Transverse colon (tissue), 4 donors: ENCODE measurements at regions not wholly inside any gene's neighbourhood (a gene's known extent, or its start where the extent isn't known, plus 50 kb on each side); places are given as distances from the start of the nearest gene placed in this dataset.

Source experiments
- DNase-seq: peaks from one replicate; pipeline ENCODE4 v3.0.0-alpha.2; 2019
- H3K27ac ChIP-seq, 4 donors: fragments of 200-600 bp; sonication (generic); 2 replicates each; pipeline ENCODE4 v1.5.1; 2016 to 2018; ENCODE audit warnings: inconsistent platforms in 4 of 4
- H3K27me3 ChIP-seq: fragments of 200-600 bp; sonication (generic); 2 replicates; pipeline ENCODE4 v1.5.1; 2017; ENCODE audit warnings: inconsistent platforms
- H3K36me3 ChIP-seq, 4 donors: fragments of 200-600 bp; sonication (generic); 2 replicates each; pipeline ENCODE4 v1.5.1; 2017 to 2019; ENCODE audit warnings: inconsistent platforms in 4 of 4
- H3K4me1 ChIP-seq, 4 donors: fragments of 200-600 bp; sonication (generic); 2 replicates each; pipeline ENCODE4 v1.5.1; 2017 to 2020; ENCODE audit warnings: inconsistent platforms in 4 of 4
- H3K4me3 ChIP-seq, 4 donors: fragments of 200-600 bp; sonication (generic); 1 replicate in 1 of 4; 2 replicates in 3 of 4; pipeline versions ENCODE4 v1.5.1 to v1.6.1; 2017 to 2019; ENCODE audit warnings: inconsistent platforms in 4 of 4
- H3K9me3 ChIP-seq, 2 donors: fragments of 200-600 bp; sonication (generic); 2 replicates each; pipeline ENCODE4 v1.5.1; 2017 to 2019; ENCODE audit warnings: inconsistent platforms in 2 of 2
- CTCF ChIP-seq, 5 experiments: fragments of 200-600 bp in 3 of 5; fragments of 450-650 bp in 2 of 5; sonication (generic) in 3 of 5; IDR thresholded peaks; 1 replicate in 2 of 5; 2 replicates in 3 of 5; pipeline ENCODE4 v1.5.1; 2016 to 2017; ENCODE audit warnings: antibody characterized with exemption in 5 of 5, inconsistent platforms in 3 of 5, mild to moderate bottlenecking in 2 of 5, moderate library complexity in 1 of 5
- EP300 ChIP-seq: sonication (generic); formaldehyde crosslinking; IDR thresholded peaks from one replicate; pipeline ENCODE4 v1.6.1; 2017; ENCODE audit warnings: antibody characterized with exemption, low read depth
- POLR2A ChIP-seq: fragments of 450-650 bp; IDR thresholded peaks from one replicate; pipeline ENCODE4 v1.6.1; 2016; ENCODE audit warnings: antibody characterized with exemption, mild to moderate bottlenecking, moderate library complexity
- POLR2AphosphoS5 ChIP-seq, 3 donors: sonication (generic); formaldehyde crosslinking; IDR thresholded peaks; one replicate each; pipeline ENCODE4 v1.6.1; 2016; ENCODE audit warnings: antibody characterized with exemption in 3 of 3
- WGBS, 2 donors: methylation state at CpG; one replicate each; pipeline ENCODE4 v1.1.5; 2018; ENCODE audit warnings: low coverage in 1 of 2; 5-methylcytosine and 5-hydroxymethylcytosine counted together
- in situ Hi-C, 4 donors: fragments of 200-750 bp; cut with MboI; loops; one replicate each; pipeline versions ENCODE4 v1.15.0 to v1.15.1; 2017; ENCODE audit warnings: low sequenced_read_pairs in 3 of 4, low pct_ligation_motif_present in 1 of 4, low pct_unique_long_range_greater_than_20kb in 1 of 4
- intact Hi-C: fragments of 100-400 bp; cut with DNase I; formaldehyde crosslinking; loops from one replicate; pipeline ENCODE4 v1.15.1; 2023; ENCODE audit warnings: low total_unique reads

- Histone ChIP-seq H3K27me3 (no peaks in the 10 kb centered on the region), H3K4me1 (no peaks in the 10 kb centered on the region), H3K9me3 (no peaks in the 10 kb centered on the region), H3K36me3 (no peaks in the 10 kb centered on the region), H3K4me3 (no peak overlapping the region), H3K27ac (no peak overlapping the region)
- intact Hi-C loops (no loop called here), in situ Hi-C loops (no loop called here)
- WGBS, 2 donors: 56% methylated on average over 1 of the region's 1 CpG; no CpG with 5 or more reads in 1 of the 2 donors
- no peak for TF ChIP-seq POLR2AphosphoS5 (IDR thresholded peaks at IDR 0.05)
- TF ChIP-seq POLR2A: no peak
- TF ChIP-seq CTCF (IDR thresholded peaks at IDR 0.05): no peak
- no peak for TF ChIP-seq EP300
- no peak for DNase-seq
These were observed 95.1 kb upstream of the GALNTL6 start for GRCh38 chr4:171718069-171718468.

GRCh38 chr4:171717231-171717741 lies 95.9 kb upstream of the GALNTL6 start:
- no peak for TF ChIP-seq EP300
- no peak for TF ChIP-seq POLR2AphosphoS5 (IDR thresholded peaks at IDR 0.05)
- TF ChIP-seq CTCF (IDR thresholded peaks at IDR 0.05): no peak
- no peak for TF ChIP-seq POLR2A
- intact Hi-C loops (no loop called here), in situ Hi-C loops (no loop called here)
- no peaks in the 10 kb centered on the region for H3K4me1 ChIP-seq
- no peak overlapping the region for H3K27ac ChIP-seq
- H3K36me3 ChIP-seq: no peaks in the 10 kb centered on the region
- H3K27me3 ChIP-seq: no peaks in the 10 kb centered on the region
- DNase-seq: no peak
- no peak overlapping the region for H3K4me3 ChIP-seq
- no peaks in the 10 kb centered on the region for H3K9me3 ChIP-seq

GRCh38 chr4:171715973-171716372 lies 97.2 kb upstream of the GALNTL6 start:
- H3K27ac ChIP-seq: no peak overlapping the region

GRCh38 chr4:171714791-171715454 lies 98.3 kb upstream of the GALNTL6 start:
- no peak overlapping the region for H3K4me3 ChIP-seq
- H3K27ac ChIP-seq: no peak overlapping the region
- intact Hi-C loops (no loop called here), in situ Hi-C loops (no loop called here)
- H3K27me3 ChIP-seq: no peaks in the 10 kb centered on the region
- H3K36me3 ChIP-seq: no peaks in the 10 kb centered on the region
- TF ChIP-seq CTCF (IDR thresholded peaks at IDR 0.05): no peak
- TF ChIP-seq POLR2A: no peak
- no peak for TF ChIP-seq EP300
- TF ChIP-seq POLR2AphosphoS5 (IDR thresholded peaks at IDR 0.05): no peak
- H3K4me1 ChIP-seq: no peaks in the 10 kb centered on the region
- WGBS, 2 donors: 83 to 86% methylated on average over 1 to 5 of the region's 5 CpGs
- no peaks in the 10 kb centered on the region for H3K9me3 ChIP-seq
- no peak for DNase-seq

More at GRCh38 chr4:171715973-171716372, 97.2 kb upstream of the GALNTL6 start:
- H3K4me1 ChIP-seq: no peaks in the 10 kb centered on the region
- H3K36me3 ChIP-seq: no peaks in the 10 kb centered on the region
- intact Hi-C loops: no loop called here
- H3K27me3 ChIP-seq: no peaks in the 10 kb centered on the region
- H3K9me3 ChIP-seq: no peaks in the 10 kb centered on the region
- in situ Hi-C loops: no loop called here
- H3K4me3 ChIP-seq: no peak overlapping the region
- no peak for DNase-seq
- TF ChIP-seq EP300 (no peak), POLR2A (no peak), POLR2AphosphoS5 (IDR thresholded peaks at IDR 0.05) (no peak), CTCF (IDR thresholded peaks at IDR 0.05) (no peak)
- WGBS, 2 donors: 80% methylated on average over 1 of the region's 1 CpG; no CpG with 5 or more reads in 1 of the 2 donors
